Neutrophil (primary cell): ENCODE measurements at regions not wholly inside any gene's neighbourhood (a gene's known extent, or its start where the extent isn't known, plus 50 kb on each side); places are given as distances from the start of the nearest gene placed in this dataset.

ENCODE experiments used
- H3K27ac ChIP-seq: fragments of 200-600 bp; sonication (generic); 2 replicates; pipeline ENCODE4 v1.5.1; 2016; ENCODE audit warnings: mild to moderate bottlenecking, moderate library complexity
- H3K27me3 ChIP-seq: fragments of 200-600 bp; sonication (generic); 2 replicates; pipeline ENCODE4 v1.6.0; 2016; ENCODE audit warnings: mild to moderate bottlenecking
- H3K36me3 ChIP-seq: fragments of 200-600 bp; sonication (generic); 2 replicates; pipeline ENCODE4 v1.5.1; 2017
- H3K4me1 ChIP-seq, 2 experiments: fragments of 200-600 bp in 1 of 2; sonication (generic) in 1 of 2; 1 replicate in 1 of 2; 2 replicates in 1 of 2; pipeline versions ENCODE4 v1.5.1 to v1.6.1; 2013 to 2016; ENCODE audit warnings: low read depth in 1 of 2, low read length in 1 of 2, mild to moderate bottlenecking in 1 of 2, moderate library complexity in 1 of 2; ENCODE audit not compliant: control insufficient read depth in 1 of 2, insufficient read depth in 1 of 2
- H3K4me3 ChIP-seq, 2 experiments: fragments of 200-600 bp in 1 of 2; sonication (generic) in 1 of 2; 1 replicate in 1 of 2; 2 replicates in 1 of 2; pipeline ENCODE4 v1.5.1; 2013 to 2016; ENCODE audit warnings: low read depth in 1 of 2, low read length in 1 of 2, mild to moderate bottlenecking in 1 of 2, moderate library complexity in 1 of 2
- H3K9me3 ChIP-seq: fragments of 200-600 bp; sonication (generic); 2 replicates; pipeline ENCODE4 v1.5.1; 2016
- CTCF ChIP-seq: fragments of 200-600 bp; sonication (generic); IDR thresholded peaks from 2 replicates; pipeline ENCODE4 v1.5.1; 2016; ENCODE audit warnings: antibody characterized with exemption

GRCh38 chr1:73759011-73759410 is 439.0 kb downstream of the LRRIQ3 start:
- Histone ChIP-seq H3K27me3 (no peaks in the 10 kb centered on the region), H3K4me3 (no peak overlapping the region), H3K4me1 (no peaks in the 10 kb centered on the region), H3K27ac (no peak overlapping the region), H3K9me3 (no peaks in the 10 kb centered on the region), H3K36me3 (no peaks in the 10 kb centered on the region)
- TF ChIP-seq CTCF = no peak

GRCh38 chr1:73756817-73757216 is 441.2 kb downstream of the LRRIQ3 start:
- no peak overlapping the region for H3K27ac ChIP-seq
- H3K27me3 ChIP-seq = no peaks in the 10 kb centered on the region
- H3K9me3 ChIP-seq = no peaks in the 10 kb centered on the region
- no peaks in the 10 kb centered on the region for H3K36me3 ChIP-seq
- TF ChIP-seq CTCF = no peak
- no peak overlapping the region for H3K4me3 ChIP-seq
- no peaks in the 10 kb centered on the region for H3K4me1 ChIP-seq

DNA sequence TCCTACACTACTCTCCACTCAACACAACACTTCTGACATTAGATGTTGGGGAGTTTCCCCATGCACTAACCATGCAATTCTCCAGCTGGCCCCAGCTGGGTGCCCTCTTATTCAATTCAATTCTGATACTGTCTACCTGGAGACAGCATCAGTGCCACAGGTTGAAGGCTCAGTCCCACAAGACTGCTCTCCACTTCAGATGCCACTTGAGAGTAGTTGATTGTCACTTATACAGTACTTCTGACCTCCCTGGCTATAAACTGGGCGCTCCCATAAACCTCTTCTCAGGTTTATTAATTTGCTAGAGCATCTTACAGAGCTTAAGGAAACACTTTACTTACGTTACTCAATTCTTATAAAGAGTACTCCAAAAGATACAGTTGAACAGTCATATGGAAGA is 442.3 kb downstream of the LRRIQ3 start:
- H3K4me1 ChIP-seq = no peaks in the 10 kb centered on the region
- TF ChIP-seq CTCF = no peak
- no peaks in the 10 kb centered on the region for H3K27me3 ChIP-seq
- H3K9me3 ChIP-seq = no peaks in the 10 kb centered on the region
- no peak overlapping the region for H3K27ac ChIP-seq
- H3K4me3 ChIP-seq = no peak overlapping the region
- H3K36me3 ChIP-seq = no peaks in the 10 kb centered on the region

DNA sequence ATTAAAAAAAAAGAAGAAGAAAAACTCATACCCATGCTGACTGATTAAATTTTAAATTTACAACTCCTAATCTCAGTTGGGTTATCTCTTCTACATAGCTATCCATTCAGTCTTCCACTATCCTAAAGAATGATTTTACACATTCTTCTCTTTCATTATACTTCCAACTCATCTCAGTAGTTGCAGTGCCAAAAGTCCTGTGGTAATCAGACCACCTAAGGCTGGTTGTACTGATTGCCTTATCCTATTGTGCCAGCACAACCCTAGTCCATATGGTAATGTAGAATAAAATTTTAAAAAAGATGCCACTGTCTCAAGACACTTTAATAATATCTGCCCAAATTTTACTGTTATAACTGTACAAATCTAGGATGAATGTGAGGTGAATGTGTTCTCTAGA is 448.0 kb downstream of the LRRIQ3 start:
- no peaks in the 10 kb centered on the region for H3K9me3 ChIP-seq
- no peak for TF ChIP-seq CTCF
- no peak overlapping the region for H3K27ac ChIP-seq
- H3K36me3 ChIP-seq = no peaks in the 10 kb centered on the region
- H3K4me1 ChIP-seq = no peaks in the 10 kb centered on the region
- no peaks in the 10 kb centered on the region for H3K27me3 ChIP-seq
- H3K4me3 ChIP-seq = no peak overlapping the region

- H3K4me1 ChIP-seq = no peaks in the 10 kb centered on the region
- no peak overlapping the region for H3K4me3 ChIP-seq
- no peaks in the 10 kb centered on the region for H3K36me3 ChIP-seq
- H3K9me3 ChIP-seq = no peaks in the 10 kb centered on the region
- no peak overlapping the region for H3K27ac ChIP-seq
- TF ChIP-seq CTCF = no peak
- no peaks in the 10 kb centered on the region for H3K27me3 ChIP-seq
Observed at GRCh38 chr1:73744985-73745384, 453.0 kb downstream of the LRRIQ3 start.

- TF ChIP-seq CTCF = no peak
- no peaks in the 10 kb centered on the region for H3K9me3 ChIP-seq
- H3K27ac ChIP-seq = no peak overlapping the region
- no peaks in the 10 kb centered on the region for H3K36me3 ChIP-seq
- no peaks in the 10 kb centered on the region for H3K4me1 ChIP-seq
- no peak overlapping the region for H3K4me3 ChIP-seq
- H3K27me3 ChIP-seq = no peaks in the 10 kb centered on the region
Observed at GRCh38 chr1:73736125-73736524, 461.9 kb downstream of the LRRIQ3 start.
